GM19240 (cell line): ENCODE measurements at regions not wholly inside any gene's neighbourhood (a gene's known extent, or its start where the extent isn't known, plus 50 kb on each side); places are given as distances from the start of the nearest gene placed in this dataset.
"Not testable (repeated sequence)": the region's sequence is repeated elsewhere in the genome, so short reads cannot be mapped to it uniquely, and the experiment has no call there.

Source experiments
- DNase-seq: peaks from one replicate; pipeline ENCODE4 v3.0.0; 2011; ENCODE audit warnings: low spot score; ENCODE audit not compliant: insufficient read length

- no peak for DNase-seq
Measured at GRCh38 chr16:47917118-47917517, 238.7 kb downstream of the ABCC12 start.

GRCh38 chr16:47916266-47916665, 239.5 kb downstream of the ABCC12 start:
- DNase-seq: no peak

GRCh38 chr16:47907109-47907508, 248.7 kb downstream of the ABCC12 start:
- no peak for DNase-seq

- DNase-seq: no peak
Measured at GRCh38 chr16:47905771-47906170, 250.0 kb downstream of the ABCC12 start.

GRCh38 chr16:47904691-47905090, 251.1 kb downstream of the ABCC12 start:
- no peak for DNase-seq

GRCh38 chr16:47903470-47903869, 252.3 kb downstream of the ABCC12 start:
- DNase-seq: no peak

GRCh38 chr16:47897105-47897504, 258.7 kb downstream of the ABCC12 start:
- not testable (repeated sequence) for DNase-seq

- DNase-seq: no peak
Measured at GRCh38 chr16:47895146-47895545, 260.6 kb downstream of the ABCC12 start.

GRCh38 chr16:47892999-47893398, 262.8 kb downstream of the ABCC12 start:
- no peak for DNase-seq

- no peak for DNase-seq
Measured at GRCh38 chr16:47888734-47889133, 267.1 kb downstream of the ABCC12 start.

- no peak for DNase-seq
Measured at GRCh38 chr16:47888142-47888541, 267.7 kb downstream of the ABCC12 start.

- DNase-seq: no peak
Measured at GRCh38 chr16:47887496-47887895, 268.3 kb downstream of the ABCC12 start.

GRCh38 chr16:47886631-47887415, 269.0 kb downstream of the ABCC12 start:
- DNase-seq: no peak

- no peak for DNase-seq
Measured at GRCh38 chr16:47886139-47886538, 269.7 kb downstream of the ABCC12 start.

- DNase-seq: no peak
Measured at GRCh38 chr16:47885489-47885888, 270.3 kb downstream of the ABCC12 start.

GRCh38 chr16:47884116-47884725, 271.6 kb downstream of the ABCC12 start:
- no peak for DNase-seq

GRCh38 chr16:47881574-47881973, 274.2 kb downstream of the ABCC12 start:
- DNase-seq: no peak

- no peak for DNase-seq
Measured at GRCh38 chr16:47880653-47881052, 275.1 kb downstream of the ABCC12 start.

- DNase-seq: no peak
Measured at GRCh38 chr16:47877166-47877565, 278.6 kb downstream of the ABCC12 start.

GRCh38 chr16:47876511-47876910, 279.3 kb downstream of the ABCC12 start:
- DNase-seq: no peak

GRCh38 chr16:47873434-47873833, 282.4 kb downstream of the ABCC12 start:
- no peak for DNase-seq

- DNase-seq: no peak
Measured at GRCh38 chr16:47872225-47872624, 283.6 kb downstream of the ABCC12 start.

GRCh38 chr16:47866423-47866822, 289.4 kb downstream of the ABCC12 start:
- DNase-seq: no peak
